ENCODE measurements at regions not wholly inside any gene's neighbourhood (a gene's known extent, or its start where the extent isn't known, plus 50 kb on each side); places are given as distances from the start of the nearest gene placed in this dataset.

- H3K4me3 ChIP-seq: no peak overlapping the region
- H3K36me3 ChIP-seq (ENCODE audit: low read depth, missing control alignments): no peaks in the 10 kb centered on the region
- peaks cover 5% of the 10 kb centered on the region for H3K4me1 ChIP-seq
- H3K9me3 ChIP-seq: no peaks in the 10 kb centered on the region
- no peaks in the 10 kb centered on the region for H3K27me3 ChIP-seq
- DNase-seq: no peak
- intact Hi-C loops (cut with DNase I; ENCODE audit: low total_unique reads): no loop called here
- WGBS, 2 donors: 67 to 89% methylated on average over 1 of the region's 1 CpG
- no peak overlapping the region for H3K27ac ChIP-seq
- no peak for TF ChIP-seq POLR2A (IDR thresholded peaks at IDR 0.05)
- no peak for TF ChIP-seq CTCF (IDR thresholded peaks at IDR 0.05)
Observed at GRCh38 chr4:41385481-41385880, 128.8 kb downstream of the UCHL1 start.

GRCh38 chr4:41388080-41388479 lies 131.4 kb downstream of the UCHL1 start:
- no peaks in the 10 kb centered on the region for H3K27me3 ChIP-seq
- no peaks in the 10 kb centered on the region for H3K9me3 ChIP-seq
- no peak overlapping the region for H3K4me3 ChIP-seq
- intact Hi-C loops (cut with DNase I; ENCODE audit: low total_unique reads): no loop called here
- no peaks in the 10 kb centered on the region for H3K36me3 ChIP-seq (ENCODE audit: low read depth, missing control alignments)
- peaks cover 5% of the 10 kb centered on the region for H3K4me1 ChIP-seq
- no peak overlapping the region for H3K27ac ChIP-seq
- DNase-seq: no peak
- TF ChIP-seq POLR2A (IDR thresholded peaks at IDR 0.05) (no peak), CTCF (IDR thresholded peaks at IDR 0.05) (no peak)
- WGBS, 2 donors: 96 to 97% methylated on average over 2 of the region's 2 CpGs

- Histone ChIP-seq H3K27ac (no peak overlapping the region), H3K4me1 (peaks cover 5% of the 10 kb centered on the region), H3K9me3 (no peaks in the 10 kb centered on the region), H3K4me3 (no peak overlapping the region), H3K27me3 (no peaks in the 10 kb centered on the region), H3K36me3 (ENCODE audit: low read depth, missing control alignments) (no peaks in the 10 kb centered on the region)
- no peak for DNase-seq
- 86 to 96% methylated on average over 3 of the region's 3 CpGs for WGBS, 2 donors
- TF ChIP-seq CTCF (IDR thresholded peaks at IDR 0.05) (no peak), POLR2A (IDR thresholded peaks at IDR 0.05) (no peak)
- intact Hi-C loops (cut with DNase I; ENCODE audit: low total_unique reads): no loop called here
Observed at GRCh38 chr4:41389356-41389755, 132.6 kb downstream of the UCHL1 start.

GRCh38 chr4:41390661-41391060 lies 133.9 kb downstream of the UCHL1 start:
- no peak for DNase-seq
- WGBS, 2 donors: 96 to 98% methylated on average over 2 of the region's 2 CpGs

More at GRCh38 chr4:41390661-41391060, 133.9 kb downstream of the UCHL1 start:
- H3K36me3 ChIP-seq (ENCODE audit: low read depth, missing control alignments): no peaks in the 10 kb centered on the region
- H3K27me3 ChIP-seq: no peaks in the 10 kb centered on the region
- H3K4me1 ChIP-seq: no peaks in the 10 kb centered on the region
- H3K4me3 ChIP-seq: no peak overlapping the region
- intact Hi-C loops (cut with DNase I; ENCODE audit: low total_unique reads): no loop called here
- TF ChIP-seq POLR2A (IDR thresholded peaks at IDR 0.05) (no peak), CTCF (IDR thresholded peaks at IDR 0.05) (no peak)
- H3K9me3 ChIP-seq: no peaks in the 10 kb centered on the region
- no peak overlapping the region for H3K27ac ChIP-seq
